WTC11 (cell line): ENCODE measurements at regions not wholly inside any gene's neighbourhood (a gene's known extent, or its start where the extent isn't known, plus 50 kb on each side); places are given as distances from the start of the nearest gene placed in this dataset.

ENCODE experiments used
- ATAC-seq: fragments of 200-7000 bp; cut with Tn5 transposase; 2 replicates; pipeline ENCODE4 v1.10.0; 2021; ENCODE audit warnings: mild to moderate bottlenecking, moderate library complexity
- CTCF ChIA-PET: fragments of 300-600 bp; sonication (Branson Sonifier 250); formaldehyde crosslinking; loops from one replicate; lab custom pipeline; 2021; ENCODE audit warnings: antibody characterized with exemption; lab: Charles Lee
- POLR2A ChIA-PET: fragments of 350-600 bp; sonication (Branson Sonifier 250); formaldehyde crosslinking; loops from one replicate; lab custom pipeline; 2021; ENCODE audit warnings: antibody characterized with exemption; lab: Charles Lee
- DNase-seq: peaks from one replicate; pipeline ENCODE4 v3.0.0; 2021; ENCODE audit warnings: low spot score
- H3K27ac Mint-ChIP-seq: 2 replicates; pipeline ENCODE4 v1.8.0; 2021; ENCODE audit warnings: mixed read lengths
- H3K27me3 Mint-ChIP-seq: 2 replicates; pipeline ENCODE4 v1.8.0; 2021; ENCODE audit warnings: low read depth, mild to moderate bottlenecking, moderate library complexity, mixed read lengths
- H3K36me3 Mint-ChIP-seq: 2 replicates; pipeline ENCODE4 v1.8.0; 2021; ENCODE audit warnings: mixed read lengths
- H3K4me1 Mint-ChIP-seq: 2 replicates; pipeline ENCODE4 v1.8.0; 2022; ENCODE audit warnings: mixed read lengths
- H3K4me3 Mint-ChIP-seq: 2 replicates; pipeline ENCODE4 v1.8.0; 2021; ENCODE audit warnings: mild to moderate bottlenecking, moderate library complexity, mixed read lengths
- H3K9me3 Mint-ChIP-seq: 2 replicates; pipeline ENCODE4 v1.8.0; 2021; ENCODE audit warnings: mixed read lengths
- ATF1 ChIP-seq: sonication (generic); formaldehyde crosslinking; IDR thresholded peaks from 2 replicates; pipeline ENCODE4 v1.8.1; 2023; ENCODE audit warnings: mild to moderate bottlenecking, moderate library complexity, missing genetic modification reagents
- ESRRA ChIP-seq: sonication (generic); formaldehyde crosslinking; IDR thresholded peaks from 2 replicates; pipeline ENCODE4 v1.8.1; 2022; ENCODE audit warnings: mild to moderate bottlenecking, missing genetic modification reagents, borderline replicate concordance
- GABPB1 ChIP-seq: sonication (generic); formaldehyde crosslinking; IDR thresholded peaks from 2 replicates; pipeline ENCODE4 v1.8.1; 2023; ENCODE audit warnings: mild to moderate bottlenecking, missing genetic modification reagents
- GRHL2 ChIP-seq: fragments of 250-450 bp; sonication (Bioruptor Pico); IDR thresholded peaks from 2 replicates; pipeline ENCODE4 v1.8.0; 2022; ENCODE audit warnings: mild to moderate bottlenecking, moderate library complexity; ENCODE audit not compliant: insufficient replicate concordance, severe bottlenecking
- IRF1 ChIP-seq: sonication (generic); formaldehyde crosslinking; IDR thresholded peaks from 2 replicates; pipeline ENCODE4 v1.8.0; 2023; ENCODE audit warnings: missing genetic modification reagents
- KAT7 ChIP-seq: sonication (generic); formaldehyde crosslinking; IDR thresholded peaks from 2 replicates; pipeline ENCODE4 v1.8.1; 2023; ENCODE audit warnings: missing genetic modification reagents, mild to moderate bottlenecking, borderline replicate concordance
- MXD4 ChIP-seq: fragments of 250-450 bp; sonication (Bioruptor Pico); IDR thresholded peaks from 2 replicates; pipeline ENCODE4 v1.8.0; 2021; ENCODE audit warnings: mild to moderate bottlenecking, moderate library complexity, borderline replicate concordance
- MYBL2 ChIP-seq: sonication (generic); formaldehyde crosslinking; IDR thresholded peaks from 2 replicates; pipeline ENCODE4 v1.8.1; 2023; ENCODE audit warnings: mild to moderate bottlenecking, moderate library complexity, missing genetic modification reagents
- NFATC4 ChIP-seq: fragments of 250-450 bp; sonication (Bioruptor Pico); IDR thresholded peaks from 2 replicates; pipeline ENCODE4 v1.9.0; 2021; ENCODE audit warnings: mild to moderate bottlenecking
- NR3C1 ChIP-seq: sonication (generic); formaldehyde crosslinking; conservative IDR thresholded peaks from 2 replicates; pipeline ENCODE4 v1.8.1; 2023; ENCODE audit warnings: low read depth, mild to moderate bottlenecking, missing genetic modification reagents
- OVOL2 ChIP-seq: fragments of 250-450 bp; sonication (Bioruptor Pico); IDR thresholded peaks from 2 replicates; pipeline ENCODE4 v1.9.0; 2021; ENCODE audit warnings: mild to moderate bottlenecking, borderline replicate concordance
- PRRX2 ChIP-seq: fragments of 250-450 bp; sonication (Bioruptor Pico); IDR thresholded peaks from 2 replicates; pipeline ENCODE4 v1.8.0; 2021; ENCODE audit warnings: mild to moderate bottlenecking
- SOX15 ChIP-seq: fragments of 250-450 bp; sonication (Bioruptor Pico); IDR thresholded peaks from 2 replicates; pipeline ENCODE4 v1.9.0; 2021; ENCODE audit warnings: mild to moderate bottlenecking
- TEAD4 ChIP-seq: sonication (generic); formaldehyde crosslinking; IDR thresholded peaks from 2 replicates; pipeline ENCODE4 v1.8.0; 2022; ENCODE audit warnings: mild to moderate bottlenecking, missing genetic modification reagents
- ZNF121 ChIP-seq: sonication (generic); formaldehyde crosslinking; IDR thresholded peaks from 2 replicates; pipeline ENCODE4 v1.8.0; 2023; ENCODE audit warnings: missing genetic modification reagents
- ZNF317 ChIP-seq: sonication (generic); formaldehyde crosslinking; IDR thresholded peaks from 2 replicates; pipeline ENCODE4 v1.8.1; 2023; ENCODE audit warnings: low read depth, mild to moderate bottlenecking, moderate library complexity, missing genetic modification reagents, borderline replicate concordance
- ZNF416 ChIP-seq: fragments of 250-450 bp; sonication (Bioruptor Pico); IDR thresholded peaks from 2 replicates; pipeline ENCODE4 v1.9.0; 2021; ENCODE audit warnings: mild to moderate bottlenecking, inconsistent platforms
- ZNF423 ChIP-seq: fragments of 250-450 bp; sonication (Bioruptor Pico); IDR thresholded peaks from 2 replicates; pipeline ENCODE4 v2.1.2; 2022; ENCODE audit warnings: mild to moderate bottlenecking, moderate library complexity
- ZNF425 ChIP-seq: fragments of 250-450 bp; sonication (Bioruptor Pico); conservative IDR thresholded peaks from 2 replicates; pipeline ENCODE4 v1.9.0; 2021; ENCODE audit warnings: mild to moderate bottlenecking
- TF ChIP-seq, protein P1 (sequence below): fragments of 250-450 bp; sonication (Bioruptor Pico); IDR thresholded peaks from 2 replicates; pipeline ENCODE4 v1.9.0; 2021; ENCODE audit warnings: mild to moderate bottlenecking, borderline replicate concordance
- TF ChIP-seq, protein P2 (sequence below): sonication (generic); formaldehyde crosslinking; IDR thresholded peaks from 2 replicates; pipeline ENCODE4 v1.8.1; 2022; ENCODE audit warnings: mild to moderate bottlenecking, moderate library complexity, missing genetic modification reagents
- TF ChIP-seq, protein P3 (sequence below): sonication (generic); formaldehyde crosslinking; IDR thresholded peaks from 2 replicates; pipeline ENCODE4 v1.8.1; 2023; ENCODE audit warnings: mild to moderate bottlenecking, moderate library complexity, missing genetic modification reagents
- TF ChIP-seq, protein P4 (sequence below): sonication (generic); formaldehyde crosslinking; IDR thresholded peaks from 2 replicates; pipeline ENCODE4 v1.8.1; 2023; ENCODE audit warnings: mild to moderate bottlenecking, missing genetic modification reagents, moderate library complexity
- TF ChIP-seq, protein P5 (sequence below): fragments of 250-450 bp; sonication (Bioruptor Pico); IDR thresholded peaks from 2 replicates; pipeline ENCODE4 v2.1.2; 2022; ENCODE audit warnings: mild to moderate bottlenecking, moderate library complexity

- POLR2A ChIA-PET = no interaction called here
- Mint-ChIP-seq H3K4me1 (peaks cover 9% of the 10 kb centered on the region), H3K27me3 (peaks cover 17% of the 10 kb centered on the region), H3K4me3 (no peak overlapping the region), H3K27ac (no peak overlapping the region), H3K9me3 (peaks cover 7% of the 10 kb centered on the region; the same call in 1 of the 2 replicates), H3K36me3 (no peaks in the 10 kb centered on the region)
- DNase-seq (no peak), ATAC-seq (no peak)
- CTCF ChIA-PET = no interaction called here
- TF ChIP-seq, protein P1, sequence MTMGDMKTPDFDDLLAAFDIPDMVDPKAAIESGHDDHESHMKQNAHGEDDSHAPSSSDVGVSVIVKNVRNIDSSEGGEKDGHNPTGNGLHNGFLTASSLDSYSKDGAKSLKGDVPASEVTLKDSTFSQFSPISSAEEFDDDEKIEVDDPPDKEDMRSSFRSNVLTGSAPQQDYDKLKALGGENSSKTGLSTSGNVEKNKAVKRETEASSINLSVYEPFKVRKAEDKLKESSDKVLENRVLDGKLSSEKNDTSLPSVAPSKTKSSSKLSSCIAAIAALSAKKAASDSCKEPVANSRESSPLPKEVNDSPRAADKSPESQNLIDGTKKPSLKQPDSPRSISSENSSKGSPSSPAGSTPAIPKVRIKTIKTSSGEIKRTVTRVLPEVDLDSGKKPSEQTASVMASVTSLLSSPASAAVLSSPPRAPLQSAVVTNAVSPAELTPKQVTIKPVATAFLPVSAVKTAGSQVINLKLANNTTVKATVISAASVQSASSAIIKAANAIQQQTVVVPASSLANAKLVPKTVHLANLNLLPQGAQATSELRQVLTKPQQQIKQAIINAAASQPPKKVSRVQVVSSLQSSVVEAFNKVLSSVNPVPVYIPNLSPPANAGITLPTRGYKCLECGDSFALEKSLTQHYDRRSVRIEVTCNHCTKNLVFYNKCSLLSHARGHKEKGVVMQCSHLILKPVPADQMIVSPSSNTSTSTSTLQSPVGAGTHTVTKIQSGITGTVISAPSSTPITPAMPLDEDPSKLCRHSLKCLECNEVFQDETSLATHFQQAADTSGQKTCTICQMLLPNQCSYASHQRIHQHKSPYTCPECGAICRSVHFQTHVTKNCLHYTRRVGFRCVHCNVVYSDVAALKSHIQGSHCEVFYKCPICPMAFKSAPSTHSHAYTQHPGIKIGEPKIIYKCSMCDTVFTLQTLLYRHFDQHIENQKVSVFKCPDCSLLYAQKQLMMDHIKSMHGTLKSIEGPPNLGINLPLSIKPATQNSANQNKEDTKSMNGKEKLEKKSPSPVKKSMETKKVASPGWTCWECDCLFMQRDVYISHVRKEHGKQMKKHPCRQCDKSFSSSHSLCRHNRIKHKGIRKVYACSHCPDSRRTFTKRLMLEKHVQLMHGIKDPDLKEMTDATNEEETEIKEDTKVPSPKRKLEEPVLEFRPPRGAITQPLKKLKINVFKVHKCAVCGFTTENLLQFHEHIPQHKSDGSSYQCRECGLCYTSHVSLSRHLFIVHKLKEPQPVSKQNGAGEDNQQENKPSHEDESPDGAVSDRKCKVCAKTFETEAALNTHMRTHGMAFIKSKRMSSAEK (CRISPR knock-in tag) = no peak
- TF ChIP-seq GABPB1 (CRISPR knock-in tag) (no peak), ATF1 (CRISPR knock-in tag) (no peak), MYBL2 (no peak), NR3C1 (CRISPR knock-in tag) (no peak), ZNF416 (CRISPR knock-in tag) (no peak), GRHL2 (CRISPR knock-in tag) (no peak), TEAD4 (CRISPR knock-in tag) (no peak), KAT7 (CRISPR knock-in tag) (no peak), ZNF423 (CRISPR knock-in tag) (no peak), ZNF317 (CRISPR knock-in tag) (no peak), ZNF425 (no peak), IRF1 (CRISPR knock-in tag) (no peak), MXD4 (CRISPR knock-in tag) (no peak)
- TF ChIP-seq, protein P2, sequence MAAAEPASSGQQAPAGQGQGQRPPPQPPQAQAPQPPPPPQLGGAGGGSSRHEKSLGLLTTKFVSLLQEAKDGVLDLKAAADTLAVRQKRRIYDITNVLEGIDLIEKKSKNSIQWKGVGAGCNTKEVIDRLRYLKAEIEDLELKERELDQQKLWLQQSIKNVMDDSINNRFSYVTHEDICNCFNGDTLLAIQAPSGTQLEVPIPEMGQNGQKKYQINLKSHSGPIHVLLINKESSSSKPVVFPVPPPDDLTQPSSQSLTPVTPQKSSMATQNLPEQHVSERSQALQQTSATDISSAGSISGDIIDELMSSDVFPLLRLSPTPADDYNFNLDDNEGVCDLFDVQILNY (CRISPR knock-in tag) = no peak
Observed at GRCh38 chr3:23675010-23675409, 130.7 kb upstream of the UBE2E1 start.

DNA sequence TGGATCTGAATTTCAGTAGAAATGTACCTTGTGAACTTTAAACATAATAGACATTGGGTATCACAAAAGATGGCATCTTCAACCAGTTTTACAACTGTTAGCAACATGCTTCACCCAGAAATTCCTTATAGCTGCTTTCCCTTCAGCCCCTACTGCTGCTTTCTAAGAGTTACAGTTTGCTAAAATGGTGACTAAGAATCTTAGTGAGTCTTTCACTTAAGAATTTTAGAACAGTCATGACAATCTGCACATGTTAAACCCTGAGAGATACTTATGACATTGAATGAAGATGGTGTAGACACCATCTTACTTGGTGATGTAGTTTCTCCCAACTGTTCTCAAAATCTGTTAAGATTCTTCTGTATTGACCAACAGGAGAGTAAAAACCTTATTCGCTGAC, 129.7 kb upstream of the UBE2E1 start:
- no peak for DNase-seq
- TF ChIP-seq, protein P3, sequence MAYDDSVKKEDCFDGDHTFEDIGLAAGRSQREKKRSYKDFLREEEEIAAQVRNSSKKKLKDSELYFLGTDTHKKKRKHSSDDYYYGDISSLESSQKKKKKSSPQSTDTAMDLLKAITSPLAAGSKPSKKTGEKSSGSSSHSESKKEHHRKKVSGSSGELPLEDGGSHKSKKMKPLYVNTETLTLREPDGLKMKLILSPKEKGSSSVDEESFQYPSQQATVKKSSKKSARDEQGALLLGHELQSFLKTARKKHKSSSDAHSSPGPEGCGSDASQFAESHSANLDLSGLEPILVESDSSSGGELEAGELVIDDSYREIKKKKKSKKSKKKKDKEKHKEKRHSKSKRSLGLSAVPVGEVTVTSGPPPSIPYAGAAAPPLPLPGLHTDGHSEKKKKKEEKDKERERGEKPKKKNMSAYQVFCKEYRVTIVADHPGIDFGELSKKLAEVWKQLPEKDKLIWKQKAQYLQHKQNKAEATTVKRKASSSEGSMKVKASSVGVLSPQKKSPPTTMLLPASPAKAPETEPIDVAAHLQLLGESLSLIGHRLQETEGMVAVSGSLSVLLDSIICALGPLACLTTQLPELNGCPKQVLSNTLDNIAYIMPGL (CRISPR knock-in tag) = no peak
- TF ChIP-seq PRRX2 (CRISPR knock-in tag) = no peak
- no peak for TF ChIP-seq TEAD4 (CRISPR knock-in tag)
- no peak for TF ChIP-seq NFATC4 (CRISPR knock-in tag)
- no peak for TF ChIP-seq ESRRA
- TF ChIP-seq, protein P4, sequence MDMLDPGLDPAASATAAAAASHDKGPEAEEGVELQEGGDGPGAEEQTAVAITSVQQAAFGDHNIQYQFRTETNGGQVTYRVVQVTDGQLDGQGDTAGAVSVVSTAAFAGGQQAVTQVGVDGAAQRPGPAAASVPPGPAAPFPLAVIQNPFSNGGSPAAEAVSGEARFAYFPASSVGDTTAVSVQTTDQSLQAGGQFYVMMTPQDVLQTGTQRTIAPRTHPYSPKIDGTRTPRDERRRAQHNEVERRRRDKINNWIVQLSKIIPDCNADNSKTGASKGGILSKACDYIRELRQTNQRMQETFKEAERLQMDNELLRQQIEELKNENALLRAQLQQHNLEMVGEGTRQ (CRISPR knock-in tag) = no peak
- TF ChIP-seq, protein P5, sequence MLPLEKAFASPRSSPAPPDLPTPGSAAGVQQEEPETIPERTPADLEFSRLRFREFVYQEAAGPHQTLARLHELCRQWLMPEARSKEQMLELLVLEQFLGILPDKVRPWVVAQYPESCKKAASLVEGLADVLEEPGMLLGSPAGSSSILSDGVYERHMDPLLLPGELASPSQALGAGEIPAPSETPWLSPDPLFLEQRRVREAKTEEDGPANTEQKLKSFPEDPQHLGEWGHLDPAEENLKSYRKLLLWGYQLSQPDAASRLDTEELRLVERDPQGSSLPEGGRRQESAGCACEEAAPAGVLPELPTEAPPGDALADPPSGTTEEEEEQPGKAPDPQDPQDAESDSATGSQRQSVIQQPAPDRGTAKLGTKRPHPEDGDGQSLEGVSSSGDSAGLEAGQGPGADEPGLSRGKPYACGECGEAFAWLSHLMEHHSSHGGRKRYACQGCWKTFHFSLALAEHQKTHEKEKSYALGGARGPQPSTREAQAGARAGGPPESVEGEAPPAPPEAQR (CRISPR knock-in tag) = no peak
- no peak for TF ChIP-seq MXD4 (CRISPR knock-in tag)
- TF ChIP-seq OVOL2 (CRISPR knock-in tag) = no peak
- TF ChIP-seq SOX15 = no peak
- no peak for TF ChIP-seq ZNF121 (CRISPR knock-in tag)

More for the DNA sequence above, 129.7 kb upstream of the UBE2E1 start:
- POLR2A ChIA-PET = no interaction called here
- CTCF ChIA-PET = interaction anchor here (0.6 kb wide), 1 partner anchor 69 kb away, joined by 5 read pairs; no protein-coding TSS in a partner anchor
- Mint-ChIP-seq H3K4me3 (no peak overlapping the region), H3K27me3 (peaks cover 12% of the 10 kb centered on the region), H3K27ac (no peak overlapping the region), H3K4me1 (no peaks in the 10 kb centered on the region; the same call in 1 of the 2 replicates), H3K36me3 (no peaks in the 10 kb centered on the region), H3K9me3 (peaks cover 7% of the 10 kb centered on the region; the same call in 1 of the 2 replicates)
- no peak for ATAC-seq
